ENCODE measurements at regions not wholly inside any gene's neighbourhood (a gene's known extent, or its start where the extent isn't known, plus 50 kb on each side); places are given as distances from the start of the nearest gene placed in this dataset.

GRCh38 chr7:136067277-136067676, 90.1 kb upstream of the MTPN start:
- no peak for DNase-seq (ENCODE audit: low read depth in 2 of 2)

GRCh38 chr7:136066304-136067143, 89.4 kb upstream of the MTPN start:
- DNase-seq (ENCODE audit: low read depth in 2 of 2), result no peak

GRCh38 chr7:136064627-136065237, 87.6 kb upstream of the MTPN start:
- DNase-seq (ENCODE audit: low read depth in 2 of 2), result no peak

- DNase-seq (ENCODE audit: low read depth in 2 of 2), result no peak
Observed at GRCh38 chr7:136064081-136064480, 86.9 kb upstream of the MTPN start.

GRCh38 chr7:136063326-136063666, 86.1 kb upstream of the MTPN start:
- no peak for DNase-seq (ENCODE audit: low read depth in 2 of 2)

GRCh38 chr7:136062625-136063325, 85.6 kb upstream of the MTPN start:
- no peak for DNase-seq (ENCODE audit: low read depth in 2 of 2)

- DNase-seq (ENCODE audit: low read depth in 2 of 2), result no peak
Observed at GRCh38 chr7:136061433-136061832, 84.3 kb upstream of the MTPN start.

- DNase-seq (ENCODE audit: low read depth in 2 of 2), result no peak
Observed at GRCh38 chr7:136058546-136058945, 81.4 kb upstream of the MTPN start.

GRCh38 chr7:136057509-136057908, 80.3 kb upstream of the MTPN start:
- no peak for DNase-seq (ENCODE audit: low read depth in 2 of 2)

GRCh38 chr7:136056651-136057231, 79.6 kb upstream of the MTPN start:
- no peak for DNase-seq (ENCODE audit: low read depth in 2 of 2)

GRCh38 chr7:136055266-136055665, 78.1 kb upstream of the MTPN start:
- DNase-seq (ENCODE audit: low read depth in 2 of 2), result no peak

GRCh38 chr7:136053689-136054485, 76.7 kb upstream of the MTPN start:
- no peak for DNase-seq (ENCODE audit: low read depth in 2 of 2)

- DNase-seq (ENCODE audit: low read depth in 2 of 2), result no peak
Observed at GRCh38 chr7:136051203-136051928, 74.2 kb upstream of the MTPN start.

GRCh38 chr7:136050462-136050847, 73.3 kb upstream of the MTPN start:
- no peak for DNase-seq (ENCODE audit: low read depth in 2 of 2)

- DNase-seq (ENCODE audit: low read depth in 2 of 2), result no peak
Observed at GRCh38 chr7:136049818-136050461, 72.8 kb upstream of the MTPN start.

GRCh38 chr7:136049117-136049516, 72.0 kb upstream of the MTPN start:
- no peak for DNase-seq (ENCODE audit: low read depth in 2 of 2)

GRCh38 chr7:136046548-136046947, 69.4 kb upstream of the MTPN start:
- no peak for DNase-seq (ENCODE audit: low read depth in 2 of 2)

- DNase-seq (ENCODE audit: low read depth in 2 of 2), result no peak
Observed at GRCh38 chr7:136045992-136046391, 68.8 kb upstream of the MTPN start.

- no peak for DNase-seq (ENCODE audit: low read depth in 2 of 2)
Observed at GRCh38 chr7:136045181-136045580, 68.0 kb upstream of the MTPN start.

GRCh38 chr7:136039577-136040345, 62.6 kb upstream of the MTPN start:
- no peak for DNase-seq (ENCODE audit: low read depth in 2 of 2)
